Neural crest cell (in vitro differentiated cells): ENCODE measurements at regions not wholly inside any gene's neighbourhood (a gene's known extent, or its start where the extent isn't known, plus 50 kb on each side); places are given as distances from the start of the nearest gene placed in this dataset.

Experiments used
- DNase-seq: peaks from one replicate; pipeline ENCODE4 v3.0.0; 2021; ENCODE audit warnings: low read depth, mixed read lengths, low spot score
- H3K27ac Mint-ChIP-seq: one replicate; pipeline ENCODE4 v1.8.0; 2021; ENCODE audit warnings: mild to moderate bottlenecking, mixed read lengths; ENCODE audit not compliant: unreplicated experiment
- H3K27me3 Mint-ChIP-seq: 2 replicates; pipeline ENCODE4 v1.8.0; 2021; ENCODE audit warnings: low read depth, mild to moderate bottlenecking, mixed read lengths
- H3K36me3 Mint-ChIP-seq: 2 replicates; pipeline ENCODE4 v1.8.0; 2021; ENCODE audit warnings: low read depth, mild to moderate bottlenecking, mixed read lengths
- H3K4me1 Mint-ChIP-seq: 2 replicates; pipeline ENCODE4 v1.8.0; 2021; ENCODE audit warnings: mixed read lengths
- H3K4me3 Mint-ChIP-seq: one replicate; pipeline ENCODE4 v1.8.0; 2021; ENCODE audit warnings: mild to moderate bottlenecking, mixed read lengths
- H3K9me3 Mint-ChIP-seq: 2 replicates; pipeline ENCODE4 v1.8.0; 2021; ENCODE audit warnings: mixed read lengths
- TF ChIP-seq, protein P1 (sequence below): fragments of 200-600 bp; sonication (generic); conservative IDR thresholded peaks from 2 replicates; pipeline ENCODE4 v1.5.0; 2021; ENCODE audit warnings: antibody characterized with exemption, mild to moderate bottlenecking

DNA sequence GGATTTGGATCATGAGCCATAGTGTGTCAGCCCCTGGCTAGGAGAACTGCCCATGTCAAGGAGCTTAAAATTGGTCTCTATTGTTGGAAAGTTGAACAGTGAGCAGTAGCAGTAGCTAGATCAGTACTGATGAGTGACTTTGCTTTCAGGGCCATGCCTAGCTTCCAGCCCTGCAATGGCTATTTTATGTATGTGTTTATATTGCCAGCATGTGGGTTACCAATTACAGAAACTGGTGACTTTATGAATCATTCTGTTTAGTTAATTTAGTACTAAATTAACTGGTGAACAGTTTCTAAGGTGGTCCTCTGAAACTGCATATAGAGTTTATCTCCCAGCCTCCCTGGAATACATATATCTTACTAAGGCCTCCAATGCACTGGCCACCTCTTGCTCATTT, 908.1 kb upstream of the ALCAM start:
- Mint-ChIP-seq H3K27me3 (no peaks in the 10 kb centered on the region), H3K9me3 (no peaks in the 10 kb centered on the region), H3K4me3 (no peak overlapping the region), H3K36me3 (no peaks in the 10 kb centered on the region), H3K27ac (no peak overlapping the region), H3K4me1 (no peaks in the 10 kb centered on the region)
- TF ChIP-seq, protein P1, sequence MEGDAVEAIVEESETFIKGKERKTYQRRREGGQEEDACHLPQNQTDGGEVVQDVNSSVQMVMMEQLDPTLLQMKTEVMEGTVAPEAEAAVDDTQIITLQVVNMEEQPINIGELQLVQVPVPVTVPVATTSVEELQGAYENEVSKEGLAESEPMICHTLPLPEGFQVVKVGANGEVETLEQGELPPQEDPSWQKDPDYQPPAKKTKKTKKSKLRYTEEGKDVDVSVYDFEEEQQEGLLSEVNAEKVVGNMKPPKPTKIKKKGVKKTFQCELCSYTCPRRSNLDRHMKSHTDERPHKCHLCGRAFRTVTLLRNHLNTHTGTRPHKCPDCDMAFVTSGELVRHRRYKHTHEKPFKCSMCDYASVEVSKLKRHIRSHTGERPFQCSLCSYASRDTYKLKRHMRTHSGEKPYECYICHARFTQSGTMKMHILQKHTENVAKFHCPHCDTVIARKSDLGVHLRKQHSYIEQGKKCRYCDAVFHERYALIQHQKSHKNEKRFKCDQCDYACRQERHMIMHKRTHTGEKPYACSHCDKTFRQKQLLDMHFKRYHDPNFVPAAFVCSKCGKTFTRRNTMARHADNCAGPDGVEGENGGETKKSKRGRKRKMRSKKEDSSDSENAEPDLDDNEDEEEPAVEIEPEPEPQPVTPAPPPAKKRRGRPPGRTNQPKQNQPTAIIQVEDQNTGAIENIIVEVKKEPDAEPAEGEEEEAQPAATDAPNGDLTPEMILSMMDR, result no peak
- DNase-seq, result no peak

DNA sequence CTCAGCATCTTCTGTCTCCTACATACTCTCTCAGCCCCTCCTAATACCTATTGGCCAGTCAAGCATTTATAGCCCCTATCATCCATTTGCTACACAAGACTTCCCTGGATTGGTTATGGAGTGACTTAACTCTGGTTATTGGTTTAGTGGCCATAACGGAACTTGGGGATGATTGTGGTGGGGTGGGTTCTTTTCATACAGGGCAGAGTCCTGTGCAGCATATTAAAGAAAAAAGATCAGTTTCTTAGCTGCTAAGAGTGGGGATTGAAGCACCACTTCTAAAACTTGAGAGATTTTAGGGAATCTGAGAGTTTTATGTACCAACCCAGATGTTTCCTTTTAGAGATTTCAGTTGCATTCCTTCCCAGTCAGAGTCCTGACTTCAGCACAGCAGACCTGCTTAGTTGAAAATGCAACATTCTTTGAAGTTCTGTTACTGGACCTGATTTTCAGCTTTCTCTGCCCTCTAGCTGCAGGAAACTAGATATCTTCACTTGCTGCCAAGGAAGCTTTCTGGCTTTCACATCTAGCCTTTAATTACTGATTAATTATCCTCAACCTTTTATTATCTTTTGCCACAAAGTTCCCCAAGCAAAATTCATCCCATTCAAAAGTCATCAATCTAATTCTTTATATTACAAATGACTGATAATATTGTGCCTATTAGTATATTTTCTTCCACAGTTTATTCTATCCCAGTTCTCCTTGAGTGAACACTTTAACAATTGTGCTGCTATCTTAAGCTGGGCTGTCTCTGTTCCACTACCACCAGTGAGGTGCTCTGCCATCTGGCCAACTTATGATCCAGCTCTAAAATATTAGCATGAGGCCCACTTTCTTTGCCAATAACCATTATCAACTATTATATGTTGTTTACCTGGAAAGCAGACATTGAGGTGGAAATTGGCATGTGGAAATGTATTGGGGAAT, 906.0 kb upstream of the ALCAM start:
- H3K4me1 Mint-ChIP-seq, result no peaks in the 10 kb centered on the region
- peaks cover 6% of the 10 kb centered on the region for H3K9me3 Mint-ChIP-seq
- H3K27ac Mint-ChIP-seq, result no peak overlapping the region
- H3K27me3 Mint-ChIP-seq, result no peaks in the 10 kb centered on the region
- no peak for DNase-seq
- H3K36me3 Mint-ChIP-seq, result no peaks in the 10 kb centered on the region
- TF ChIP-seq, protein P1, result peak; percentile 59
- no peak overlapping the region for H3K4me3 Mint-ChIP-seq

DNA sequence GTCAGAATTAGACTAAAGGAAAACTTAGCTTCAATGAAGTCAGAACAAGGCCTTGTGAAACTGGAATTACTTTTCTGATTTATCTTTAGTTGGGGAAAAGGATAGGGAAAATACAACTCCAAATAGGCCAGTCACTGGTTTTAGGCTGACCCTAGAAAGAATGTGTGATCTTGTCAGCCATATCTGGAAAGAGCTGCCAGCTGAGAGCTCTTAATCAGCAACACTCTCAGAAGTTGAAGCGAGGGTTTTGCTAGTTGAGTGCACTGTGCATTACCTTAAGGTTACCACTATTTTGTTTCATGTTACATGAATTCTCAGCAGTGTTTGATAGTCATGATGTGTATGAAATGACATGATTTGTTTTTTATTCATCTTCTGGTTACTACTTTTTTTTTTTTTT, 905.3 kb upstream of the ALCAM start:
- H3K27ac Mint-ChIP-seq, result no peak overlapping the region
- TF ChIP-seq, protein P1, result no peak
- DNase-seq, result no peak
- no peaks in the 10 kb centered on the region for H3K36me3 Mint-ChIP-seq
- H3K4me1 Mint-ChIP-seq, result no peaks in the 10 kb centered on the region
- H3K4me3 Mint-ChIP-seq, result no peak overlapping the region
- peaks cover 6% of the 10 kb centered on the region for H3K9me3 Mint-ChIP-seq
- H3K27me3 Mint-ChIP-seq, result no peaks in the 10 kb centered on the region

DNA sequence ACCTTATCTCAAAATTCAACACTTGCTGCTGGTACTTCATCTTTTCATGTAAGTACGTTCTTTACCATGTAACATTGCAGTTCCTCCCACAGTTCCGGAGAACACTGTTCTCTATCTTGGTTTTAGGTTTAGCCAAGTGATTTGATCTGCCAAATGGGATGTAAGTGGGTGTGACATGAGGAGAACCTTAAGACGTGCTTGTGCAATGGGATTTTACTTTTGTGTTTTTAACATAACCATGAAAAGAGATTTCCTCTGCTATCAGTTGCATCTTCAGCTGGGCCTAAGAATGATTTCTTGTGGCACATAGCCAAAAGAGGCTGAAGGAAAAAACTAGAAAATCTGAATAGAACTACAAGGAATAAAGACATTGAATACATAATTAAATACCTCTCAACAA, 894.5 kb upstream of the ALCAM start:
- Mint-ChIP-seq H3K27ac (no peak overlapping the region), H3K4me3 (no peak overlapping the region), H3K36me3 (peaks cover 4% of the 10 kb centered on the region), H3K27me3 (no peaks in the 10 kb centered on the region), H3K4me1 (no peaks in the 10 kb centered on the region), H3K9me3 (peaks cover 19% of the 10 kb centered on the region)
- TF ChIP-seq, protein P1, result no peak
- DNase-seq, result no peak

DNA sequence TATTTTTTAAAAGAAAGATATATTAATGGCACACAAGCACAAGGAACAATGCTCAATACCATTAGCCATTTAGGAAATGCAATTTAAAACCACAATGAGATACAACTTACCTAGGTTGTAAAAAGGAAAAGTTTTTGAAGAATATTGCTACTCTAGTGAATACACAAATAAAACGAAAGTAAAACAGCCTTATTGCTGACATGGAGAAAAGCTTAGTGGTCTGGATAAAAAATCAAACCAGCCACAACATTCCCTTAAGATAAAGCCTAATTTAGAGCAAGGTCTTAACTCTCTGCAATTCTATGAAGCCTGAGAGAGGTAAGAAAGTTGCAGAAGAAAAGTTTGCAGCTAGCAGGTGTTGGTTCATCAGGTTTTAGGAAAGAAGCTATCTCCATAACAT, 892.7 kb upstream of the ALCAM start:
- no peaks in the 10 kb centered on the region for H3K36me3 Mint-ChIP-seq
- no peak overlapping the region for H3K4me3 Mint-ChIP-seq
- H3K4me1 Mint-ChIP-seq, result no peaks in the 10 kb centered on the region
- no peak overlapping the region for H3K27ac Mint-ChIP-seq
- H3K27me3 Mint-ChIP-seq, result no peaks in the 10 kb centered on the region
- DNase-seq, result no peak
- peaks cover 19% of the 10 kb centered on the region for H3K9me3 Mint-ChIP-seq
- TF ChIP-seq, protein P1, result no peak
